ENCODE measurements at regions not wholly inside any gene's neighbourhood (a gene's known extent, or its start where the extent isn't known, plus 50 kb on each side); places are given as distances from the start of the nearest gene placed in this dataset.
"Not testable (repeated sequence)": the region's sequence is repeated elsewhere in the genome, so short reads cannot be mapped to it uniquely, and the experiment has no call there.

DNA sequence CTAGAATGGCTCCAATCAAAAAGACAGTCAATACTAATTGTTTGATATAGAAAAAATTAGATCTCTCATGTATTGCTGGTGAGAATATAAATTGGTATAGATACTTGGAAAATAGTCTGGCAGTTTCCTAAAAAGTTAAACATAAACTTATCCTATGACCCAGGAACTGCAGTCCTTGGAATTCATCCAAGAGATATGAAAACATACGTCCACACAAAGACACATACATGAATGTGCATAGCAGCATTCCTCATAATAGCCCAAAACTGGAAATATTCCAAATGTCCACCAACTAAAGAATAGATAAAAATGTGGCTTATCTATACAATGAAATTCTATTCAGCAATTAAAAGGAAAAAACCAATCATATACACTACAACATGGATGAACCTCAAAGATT, 128.4 kb downstream of the ZFAND4 start:
- Histone ChIP-seq H3K4me1 (ENCODE audit: insufficient read depth) (no peaks in the 10 kb centered on the region), H3K36me3 (ENCODE audit: insufficient read depth) (no peaks in the 10 kb centered on the region), H3K9me2 (ENCODE audit: insufficient read depth) (no peaks in the 10 kb centered on the region), H3F3A (replicated peaks; ENCODE audit: low read depth) (no peaks in the 10 kb centered on the region), H3K79me2 (replicated peaks; ENCODE audit: insufficient read depth) (no peaks in the 10 kb centered on the region; the same call in 1 of the 2 replicates), H2AFZ (no peak overlapping the region), H3K4me3 (no peak overlapping the region), H3K27ac (ENCODE audit: low read depth) (no peak overlapping the region), H3K27me3 (ENCODE audit: insufficient read depth) (no peaks in the 10 kb centered on the region), H4K20me1 (replicated peaks; ENCODE audit: insufficient read depth) (no peaks in the 10 kb centered on the region), H3K4me2 (no peak overlapping the region)
- peaks cover 7% of the 10 kb centered on the region; the same call in 2 of the 3 replicates for H3K4me1 Mint-ChIP-seq
- ATAC-seq (no peak), DNase-seq (ENCODE audit: low spot score) (no peak)
- no peak for TF ChIP-seq ZNF331 (CRISPR knock-in tag; IDR thresholded peaks at IDR 0.05; ENCODE audit: low read depth)
- no peak overlapping the region for H3K27ac Mint-ChIP-seq
- peaks cover 2% of the 10 kb centered on the region for H3K27me3 Mint-ChIP-seq (ENCODE audit: insufficient read depth, low read depth, poor library complexity)
- H3K9me3 Mint-ChIP-seq, result no peaks in the 10 kb centered on the region; the same call in 2 of the 3 replicates
- H3K4me3 Mint-ChIP-seq, result no peak overlapping the region
- H3K36me3 Mint-ChIP-seq (ENCODE audit: low read depth), result no peaks in the 10 kb centered on the region

DNA sequence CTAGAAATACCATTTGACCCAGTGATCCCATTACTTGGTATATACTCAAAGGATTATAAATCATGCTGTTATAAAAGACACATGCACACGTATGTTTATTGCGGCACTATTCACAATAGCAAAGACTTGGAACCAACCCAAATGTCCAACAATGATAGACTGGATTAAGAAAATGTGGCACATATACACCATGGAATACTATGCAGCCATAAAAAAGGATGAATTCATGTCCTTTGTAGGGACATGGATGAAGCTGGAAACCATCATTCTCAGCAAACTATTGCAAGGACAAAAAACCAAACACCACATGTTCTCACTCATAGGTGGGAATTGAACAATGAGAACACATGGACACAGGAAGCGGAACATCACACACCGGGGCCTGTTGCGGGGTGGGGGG, 131.5 kb downstream of the ZFAND4 start:
- not testable (repeated sequence) for H2AFZ ChIP-seq; H3K79me2 ChIP-seq (replicated peaks; ENCODE audit: insufficient read depth); H3K27me3 Mint-ChIP-seq (ENCODE audit: insufficient read depth, low read depth, poor library complexity); H3K36me3 Mint-ChIP-seq (ENCODE audit: low read depth); H3K27ac ChIP-seq (ENCODE audit: low read depth); H3K4me1 ChIP-seq (ENCODE audit: insufficient read depth); H3K27ac Mint-ChIP-seq; H3K4me3 ChIP-seq; H3K9me3 Mint-ChIP-seq; H3K4me1 Mint-ChIP-seq; H3F3A ChIP-seq (replicated peaks; ENCODE audit: low read depth); H4K20me1 ChIP-seq (replicated peaks; ENCODE audit: insufficient read depth); H3K36me3 ChIP-seq (ENCODE audit: insufficient read depth); H3K9me2 ChIP-seq (ENCODE audit: insufficient read depth); H3K4me2 ChIP-seq; H3K27me3 ChIP-seq (ENCODE audit: insufficient read depth); H3K4me3 Mint-ChIP-seq; ATAC-seq; DNase-seq (ENCODE audit: low spot score)

DNA sequence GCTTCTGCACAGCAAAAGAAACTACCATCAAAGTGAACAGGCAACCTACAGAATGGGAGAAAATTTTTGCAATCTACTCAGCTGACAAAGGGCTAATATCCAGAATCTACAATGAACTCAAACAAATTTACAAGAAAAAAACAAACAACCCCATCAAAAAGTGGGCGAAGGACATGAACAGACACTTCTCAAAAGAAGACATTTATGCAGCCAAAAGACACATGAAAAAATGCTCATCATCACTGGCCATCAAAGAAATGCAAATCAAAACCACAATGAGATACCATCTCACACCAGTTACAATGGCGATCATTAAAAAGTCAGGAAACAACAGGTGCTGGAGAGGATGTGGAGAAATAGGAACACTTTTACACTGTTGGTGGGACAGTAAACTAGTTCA, 132.0 kb downstream of the ZFAND4 start:
- H4K20me1 ChIP-seq (replicated peaks; ENCODE audit: insufficient read depth); H3K9me2 ChIP-seq (ENCODE audit: insufficient read depth); H3K27ac Mint-ChIP-seq; H3K4me2 ChIP-seq; H3K79me2 ChIP-seq (replicated peaks; ENCODE audit: insufficient read depth); H3K27me3 ChIP-seq (ENCODE audit: insufficient read depth); H3K4me1 ChIP-seq (ENCODE audit: insufficient read depth); H3K4me3 ChIP-seq; H3K36me3 ChIP-seq (ENCODE audit: insufficient read depth); H3K27me3 Mint-ChIP-seq (ENCODE audit: insufficient read depth, low read depth, poor library complexity); H2AFZ ChIP-seq; H3F3A ChIP-seq (replicated peaks; ENCODE audit: low read depth); ATAC-seq; DNase-seq (ENCODE audit: low spot score); H3K4me1 Mint-ChIP-seq; H3K9me3 Mint-ChIP-seq; H3K36me3 Mint-ChIP-seq (ENCODE audit: low read depth); H3K27ac ChIP-seq (ENCODE audit: low read depth); H3K4me3 Mint-ChIP-seq: not testable (repeated sequence)

DNA sequence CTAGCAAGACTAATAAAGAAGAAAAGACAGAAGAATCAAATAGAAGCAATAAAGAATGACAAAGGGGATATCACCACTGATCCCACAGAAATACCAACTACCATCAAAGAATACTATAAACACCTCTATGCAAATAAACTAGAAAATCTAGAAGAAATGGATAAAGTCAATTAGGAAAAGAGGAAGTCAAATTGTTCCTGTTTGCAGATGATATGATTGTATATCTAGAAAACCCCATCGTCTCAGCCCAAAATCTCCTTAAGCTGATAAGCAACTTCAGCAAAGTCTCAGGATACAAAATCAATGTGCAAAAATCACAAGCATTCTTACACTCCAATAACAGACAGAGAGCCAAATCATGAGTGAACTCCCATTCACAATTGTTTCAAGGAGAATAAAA, 133.0 kb downstream of the ZFAND4 start:
- DNase-seq (ENCODE audit: low spot score); H3K27ac Mint-ChIP-seq; H3K9me2 ChIP-seq (ENCODE audit: insufficient read depth); H3K79me2 ChIP-seq (replicated peaks; ENCODE audit: insufficient read depth); H3K9me3 Mint-ChIP-seq; H3F3A ChIP-seq (replicated peaks; ENCODE audit: low read depth); H3K27me3 Mint-ChIP-seq (ENCODE audit: insufficient read depth, low read depth, poor library complexity); H3K4me3 ChIP-seq; H3K27me3 ChIP-seq (ENCODE audit: insufficient read depth); H3K27ac ChIP-seq (ENCODE audit: low read depth); H3K4me1 ChIP-seq (ENCODE audit: insufficient read depth); H2AFZ ChIP-seq; H3K4me1 Mint-ChIP-seq; ATAC-seq; H3K4me3 Mint-ChIP-seq; H4K20me1 ChIP-seq (replicated peaks; ENCODE audit: insufficient read depth); H3K36me3 Mint-ChIP-seq (ENCODE audit: low read depth); H3K4me2 ChIP-seq; H3K36me3 ChIP-seq (ENCODE audit: insufficient read depth): not testable (repeated sequence)
